ENCODE measurements at regions not wholly inside any gene's neighbourhood (a gene's known extent, or its start where the extent isn't known, plus 50 kb on each side); places are given as distances from the start of the nearest gene placed in this dataset.

DNA sequence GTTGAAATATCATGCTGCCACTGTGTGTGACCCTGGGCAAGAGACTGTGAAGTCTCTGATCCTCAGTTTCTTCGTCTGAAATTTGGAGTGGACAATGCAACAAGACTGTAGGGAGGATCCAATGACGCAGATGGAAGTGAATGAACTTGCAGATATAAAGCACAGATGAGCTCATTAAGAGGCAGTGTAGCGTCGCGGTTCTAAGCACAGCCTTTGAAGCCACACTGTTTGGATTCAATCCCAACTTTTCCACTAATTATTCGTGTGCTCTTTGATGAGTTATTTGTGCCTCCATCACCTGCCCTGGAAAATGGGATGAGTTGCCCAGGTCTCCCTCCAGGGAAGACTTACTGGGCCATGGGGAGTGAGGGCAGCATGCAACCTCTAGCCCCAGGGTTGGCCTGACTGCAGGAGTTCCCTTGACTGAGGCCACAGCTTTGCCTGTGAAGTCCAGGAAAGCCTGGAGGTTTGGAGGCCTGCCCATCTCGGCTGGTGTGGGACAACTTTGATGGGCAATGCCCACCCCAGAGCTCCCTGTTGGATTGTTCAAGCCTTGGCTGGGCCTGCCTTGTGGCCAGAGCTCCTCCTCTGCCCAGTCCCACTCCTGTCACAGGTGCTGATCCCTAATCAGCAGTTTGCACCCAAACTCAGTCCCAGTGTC is 266.0 kb upstream of the B3GAT1 start:
- Histone ChIP-seq H3K36me3 (ENCODE audit: insufficient read depth, low read length) (no peaks in the 10 kb centered on the region), H3K4me1 (ENCODE audit: low read length) (no peaks in the 10 kb centered on the region), H3K9me2 (replicated peaks; ENCODE audit: insufficient read depth, low read length) (no peaks in the 10 kb centered on the region), H3K79me2 (ENCODE audit: low read length) (no peaks in the 10 kb centered on the region), H3K9me3 (ENCODE audit: low read length) (no peaks in the 10 kb centered on the region), H3K4me3 (ENCODE audit: low read length) (no peak overlapping the region), H2AFZ (ENCODE audit: low read length) (no peak overlapping the region), H3K27me3 (ENCODE audit: low read length) (no peaks in the 10 kb centered on the region), H3K27ac (ENCODE audit: low read length) (no peak overlapping the region), H3K9ac (ENCODE audit: low read length) (no peak overlapping the region), H4K20me1 (ENCODE audit: insufficient read depth, low read depth, low read length) (no peaks in the 10 kb centered on the region), H3K4me2 (ENCODE audit: low read depth, low read length, poor library complexity, severe bottlenecking) (no peak overlapping the region)
- no peak for DNase-seq

DNA sequence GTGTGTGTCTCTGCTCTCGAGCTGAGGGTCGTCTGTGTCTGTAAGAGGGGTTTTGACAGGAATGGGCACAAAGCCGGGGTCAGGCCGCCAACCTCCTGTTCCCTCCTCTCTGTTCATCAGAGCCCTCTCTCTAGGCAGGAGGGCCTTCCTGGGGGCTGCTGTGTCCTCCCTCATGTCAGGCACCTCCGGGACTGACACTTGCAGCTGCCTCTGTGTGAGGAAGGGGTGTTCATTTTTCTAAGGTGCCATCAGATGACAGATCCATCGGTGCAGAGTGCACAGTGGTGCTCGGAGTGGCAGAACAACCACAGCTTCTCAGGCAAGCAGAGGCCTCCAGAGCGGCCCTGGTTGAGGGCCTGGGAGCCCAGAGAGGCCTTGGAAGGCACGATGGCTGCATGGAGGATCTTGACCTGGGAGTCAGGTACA is 265.4 kb upstream of the B3GAT1 start:
- no peaks in the 10 kb centered on the region for H4K20me1 ChIP-seq (ENCODE audit: insufficient read depth, low read depth, low read length)
- H3K9me3 ChIP-seq (ENCODE audit: low read length): no peaks in the 10 kb centered on the region
- H3K9me2 ChIP-seq (replicated peaks; ENCODE audit: insufficient read depth, low read length): no peaks in the 10 kb centered on the region
- H2AFZ ChIP-seq (ENCODE audit: low read length): no peak overlapping the region
- H3K27me3 ChIP-seq (ENCODE audit: low read length): no peaks in the 10 kb centered on the region
- DNase-seq: no peak
- H3K79me2 ChIP-seq (ENCODE audit: low read length): no peaks in the 10 kb centered on the region
- H3K4me2 ChIP-seq (ENCODE audit: low read depth, low read length, poor library complexity, severe bottlenecking): no peak overlapping the region
- H3K4me1 ChIP-seq (ENCODE audit: low read length): no peaks in the 10 kb centered on the region
- no peak overlapping the region for H3K9ac ChIP-seq (ENCODE audit: low read length)
- no peak overlapping the region for H3K27ac ChIP-seq (ENCODE audit: low read length)
- no peak overlapping the region for H3K4me3 ChIP-seq (ENCODE audit: low read length)
- H3K36me3 ChIP-seq (ENCODE audit: insufficient read depth, low read length): no peaks in the 10 kb centered on the region

DNA sequence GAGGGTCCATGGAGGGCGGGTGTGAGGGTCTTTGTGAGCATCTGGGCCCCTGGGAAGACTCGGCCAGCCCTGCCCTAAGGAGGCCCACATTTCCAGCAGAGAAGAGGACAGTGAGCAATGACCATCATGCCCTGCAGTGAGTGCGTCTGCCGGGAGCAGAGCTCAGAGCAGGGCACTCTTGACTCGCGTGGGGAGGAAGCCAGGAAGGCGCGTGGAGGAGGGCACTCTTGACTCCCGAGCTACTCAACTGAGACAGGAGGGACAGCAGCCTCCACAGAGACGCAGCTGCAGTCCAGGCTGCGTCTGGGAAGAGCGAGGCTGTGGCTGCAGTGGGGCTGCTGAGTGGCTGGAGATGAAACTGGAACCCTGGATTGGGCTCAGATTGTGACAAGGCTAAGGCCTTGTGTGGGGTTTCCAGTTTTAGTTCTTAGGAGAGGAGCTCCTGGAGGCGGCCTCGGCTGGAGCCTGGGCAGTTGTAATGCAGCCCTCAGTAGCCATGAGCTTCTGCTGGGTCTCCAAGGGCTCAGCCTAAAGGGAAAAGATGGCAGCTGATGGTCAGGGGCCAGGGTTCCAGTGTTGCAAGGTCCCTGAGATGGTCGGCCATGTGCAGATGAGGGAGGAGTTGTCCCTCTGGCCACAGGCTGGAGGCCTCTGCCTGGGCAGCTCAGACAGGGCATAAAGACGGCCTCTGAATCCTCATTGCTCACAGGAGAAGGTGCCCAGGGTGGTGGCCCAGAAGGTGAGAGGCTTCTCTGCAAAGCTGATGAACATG is 264.7 kb upstream of the B3GAT1 start:
- H3K9me3 ChIP-seq (ENCODE audit: low read length): no peaks in the 10 kb centered on the region
- no peak overlapping the region for H2AFZ ChIP-seq (ENCODE audit: low read length)
- no peaks in the 10 kb centered on the region for H3K79me2 ChIP-seq (ENCODE audit: low read length)
- no peak overlapping the region for H3K27ac ChIP-seq (ENCODE audit: low read length)
- H3K4me1 ChIP-seq (ENCODE audit: low read length): no peaks in the 10 kb centered on the region
- H3K4me2 ChIP-seq (ENCODE audit: low read depth, low read length, poor library complexity, severe bottlenecking): no peak overlapping the region
- H3K27me3 ChIP-seq (ENCODE audit: low read length): no peaks in the 10 kb centered on the region
- no peaks in the 10 kb centered on the region for H3K9me2 ChIP-seq (replicated peaks; ENCODE audit: insufficient read depth, low read length)
- H4K20me1 ChIP-seq (ENCODE audit: insufficient read depth, low read depth, low read length): no peaks in the 10 kb centered on the region
- H3K36me3 ChIP-seq (ENCODE audit: insufficient read depth, low read length): no peaks in the 10 kb centered on the region
- no peak overlapping the region for H3K9ac ChIP-seq (ENCODE audit: low read length)
- no peak for DNase-seq
- no peak overlapping the region for H3K4me3 ChIP-seq (ENCODE audit: low read length)

DNA sequence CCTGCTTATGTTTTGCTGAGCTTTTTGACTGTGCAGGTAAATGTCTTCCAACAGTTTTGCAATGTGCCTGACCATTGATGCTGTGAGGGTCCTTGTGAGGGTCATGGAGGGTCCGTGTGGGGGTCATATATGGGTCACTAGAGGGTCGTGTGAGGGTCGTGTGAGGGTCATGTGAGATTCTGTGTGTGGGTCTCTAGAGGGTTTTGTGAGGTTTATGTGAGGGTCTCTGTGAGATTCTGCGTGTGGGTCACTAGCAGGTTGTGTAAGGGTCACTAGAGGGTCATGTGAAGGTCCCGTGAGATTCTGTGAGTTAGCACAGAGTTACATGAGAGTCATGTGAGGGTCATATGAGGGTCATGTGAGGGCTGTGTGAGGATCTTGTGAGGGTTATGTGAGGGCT is 263.9 kb upstream of the B3GAT1 start:
- Histone ChIP-seq H3K27me3 (ENCODE audit: low read length) (no peaks in the 10 kb centered on the region), H3K4me1 (ENCODE audit: low read length) (no peaks in the 10 kb centered on the region), H3K9me3 (ENCODE audit: low read length) (no peaks in the 10 kb centered on the region), H3K9me2 (replicated peaks; ENCODE audit: insufficient read depth, low read length) (no peaks in the 10 kb centered on the region), H3K9ac (ENCODE audit: low read length) (no peak overlapping the region), H3K79me2 (ENCODE audit: low read length) (no peaks in the 10 kb centered on the region), H3K27ac (ENCODE audit: low read length) (no peak overlapping the region), H2AFZ (ENCODE audit: low read length) (no peak overlapping the region), H4K20me1 (ENCODE audit: insufficient read depth, low read depth, low read length) (no peaks in the 10 kb centered on the region), H3K36me3 (ENCODE audit: insufficient read depth, low read length) (no peaks in the 10 kb centered on the region), H3K4me3 (ENCODE audit: low read length) (no peak overlapping the region), H3K4me2 (ENCODE audit: low read depth, low read length, poor library complexity, severe bottlenecking) (no peak overlapping the region)
- no peak for DNase-seq

DNA sequence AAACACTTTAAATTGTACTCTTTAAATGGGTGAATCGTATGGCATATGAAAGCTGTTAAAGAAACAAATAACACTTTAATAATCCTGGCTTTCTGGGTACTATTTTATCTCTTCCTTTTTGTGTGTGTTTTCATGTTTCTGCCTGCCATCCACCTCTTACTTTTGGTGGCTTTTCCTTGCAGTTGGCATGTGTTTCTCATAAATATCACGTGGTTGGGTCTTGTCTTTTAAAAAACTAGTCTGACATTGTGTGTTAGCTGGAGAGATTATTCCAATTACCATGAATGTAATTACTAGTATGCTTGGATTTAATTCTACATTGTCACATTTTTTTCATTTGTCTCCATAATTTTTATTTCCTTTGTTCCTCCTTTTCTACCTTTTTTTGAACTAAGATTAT is 262.9 kb upstream of the B3GAT1 start:
- Histone ChIP-seq H3K4me3 (ENCODE audit: low read length) (no peak overlapping the region), H3K9me3 (ENCODE audit: low read length) (no peaks in the 10 kb centered on the region)

DNA sequence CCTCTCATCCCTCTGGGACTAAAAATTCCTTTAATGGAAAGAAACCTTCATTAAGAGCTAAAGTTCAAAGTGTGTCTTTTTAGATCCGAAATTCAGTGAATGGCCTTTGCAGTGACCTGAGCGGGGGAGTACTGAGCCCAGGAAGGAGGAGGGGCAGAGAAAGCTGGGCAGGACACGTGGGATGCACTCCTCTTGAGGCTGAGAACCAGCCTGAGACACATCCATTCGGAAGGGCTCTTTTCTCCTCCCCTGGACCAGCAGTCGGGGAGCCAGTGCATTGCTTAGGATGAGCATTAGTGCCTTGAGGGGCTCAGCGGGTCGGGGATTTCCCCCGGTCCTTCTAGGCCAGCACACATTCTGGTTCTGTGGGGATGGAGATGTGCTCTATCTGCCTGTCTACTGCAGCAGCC is 258.9 kb upstream of the B3GAT1 start:
- Histone ChIP-seq H3K27me3 (ENCODE audit: low read length) (no peaks in the 10 kb centered on the region), H3K79me2 (ENCODE audit: low read length) (no peaks in the 10 kb centered on the region), H3K4me1 (ENCODE audit: low read length) (no peaks in the 10 kb centered on the region), H3K9ac (ENCODE audit: low read length) (no peak overlapping the region), H3K36me3 (ENCODE audit: insufficient read depth, low read length) (no peaks in the 10 kb centered on the region), H3K27ac (ENCODE audit: low read length) (no peak overlapping the region), H3K4me3 (ENCODE audit: low read length) (no peak overlapping the region), H3K4me2 (ENCODE audit: low read depth, low read length, poor library complexity, severe bottlenecking) (no peak overlapping the region), H3K9me2 (replicated peaks; ENCODE audit: insufficient read depth, low read length) (no peaks in the 10 kb centered on the region), H4K20me1 (ENCODE audit: insufficient read depth, low read depth, low read length) (no peaks in the 10 kb centered on the region), H3K9me3 (ENCODE audit: low read length) (no peaks in the 10 kb centered on the region), H2AFZ (ENCODE audit: low read length) (no peak overlapping the region)
- DNase-seq: no peak

More for the DNA sequence above, 262.9 kb upstream of the B3GAT1 start:
- H4K20me1 ChIP-seq (ENCODE audit: insufficient read depth, low read depth, low read length): no peaks in the 10 kb centered on the region
- no peak overlapping the region for H3K27ac ChIP-seq (ENCODE audit: low read length)
- no peaks in the 10 kb centered on the region for H3K9me2 ChIP-seq (replicated peaks; ENCODE audit: insufficient read depth, low read length)
- no peaks in the 10 kb centered on the region for H3K27me3 ChIP-seq (ENCODE audit: low read length)
- H3K4me2 ChIP-seq (ENCODE audit: low read depth, low read length, poor library complexity, severe bottlenecking): no peak overlapping the region
- H3K36me3 ChIP-seq (ENCODE audit: insufficient read depth, low read length): no peaks in the 10 kb centered on the region
- no peak overlapping the region for H3K9ac ChIP-seq (ENCODE audit: low read length)
- no peaks in the 10 kb centered on the region for H3K4me1 ChIP-seq (ENCODE audit: low read length)
- no peak overlapping the region for H2AFZ ChIP-seq (ENCODE audit: low read length)
- H3K79me2 ChIP-seq (ENCODE audit: low read length): no peaks in the 10 kb centered on the region
- DNase-seq: no peak

DNA sequence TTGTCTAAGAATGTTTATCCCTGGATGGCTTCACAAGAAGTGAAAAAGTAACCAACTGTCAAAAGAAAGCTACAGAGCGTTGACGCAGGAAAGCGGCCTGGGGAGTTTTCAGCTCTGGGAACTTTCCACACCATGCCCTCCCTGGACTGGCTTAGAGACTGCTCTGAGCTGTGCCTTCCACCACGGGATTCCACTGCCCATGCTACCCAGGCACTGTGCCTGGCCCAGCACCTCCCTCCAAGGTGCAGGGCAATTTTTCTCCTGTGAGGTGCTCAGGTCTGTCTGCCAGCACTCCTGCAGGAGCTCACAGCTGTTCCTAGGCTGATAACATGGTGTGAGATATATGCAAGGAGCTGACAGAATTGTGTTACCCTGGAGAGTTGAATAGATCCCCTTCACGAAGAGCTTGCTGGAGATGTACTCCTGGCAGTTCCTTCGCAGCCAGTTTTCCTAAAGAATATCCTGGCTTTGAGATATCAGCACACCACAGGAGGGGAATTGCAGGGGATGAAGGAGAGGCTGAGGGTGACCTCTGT is 258.3 kb upstream of the B3GAT1 start:
- Histone ChIP-seq H3K4me1 (ENCODE audit: low read length) (no peaks in the 10 kb centered on the region), H4K20me1 (ENCODE audit: insufficient read depth, low read depth, low read length) (no peaks in the 10 kb centered on the region), H3K9me3 (ENCODE audit: low read length) (no peaks in the 10 kb centered on the region), H3K27ac (ENCODE audit: low read length) (no peak overlapping the region), H3K9ac (ENCODE audit: low read length) (no peak overlapping the region), H3K36me3 (ENCODE audit: insufficient read depth, low read length) (no peaks in the 10 kb centered on the region), H3K27me3 (ENCODE audit: low read length) (no peaks in the 10 kb centered on the region), H3K9me2 (replicated peaks; ENCODE audit: insufficient read depth, low read length) (no peaks in the 10 kb centered on the region), H3K4me2 (ENCODE audit: low read depth, low read length, poor library complexity, severe bottlenecking) (no peak overlapping the region), H3K79me2 (ENCODE audit: low read length) (no peaks in the 10 kb centered on the region), H2AFZ (ENCODE audit: low read length) (no peak overlapping the region), H3K4me3 (ENCODE audit: low read length) (no peak overlapping the region)
- no peak for DNase-seq

DNA sequence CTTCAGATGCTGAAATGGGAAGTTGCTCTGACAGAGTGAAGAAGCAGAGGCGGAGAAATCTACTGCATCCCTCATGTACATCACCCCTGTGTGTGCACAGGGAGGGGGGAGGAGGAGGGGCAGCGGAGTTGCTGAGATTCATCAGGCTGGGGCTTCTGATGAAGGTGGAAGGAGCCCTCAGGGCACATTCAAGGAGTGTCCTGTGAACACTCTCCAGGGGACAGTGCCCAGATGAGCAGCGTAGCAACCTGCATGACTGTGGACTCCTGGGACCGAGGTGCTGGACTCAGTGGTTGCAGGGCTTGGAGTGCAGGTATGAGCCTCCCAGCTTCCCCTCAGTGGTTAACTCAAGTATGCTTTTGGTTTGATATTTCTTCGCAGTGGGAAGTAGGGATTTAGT is 257.8 kb upstream of the B3GAT1 start:
- Histone ChIP-seq H3K79me2 (ENCODE audit: low read length) (no peaks in the 10 kb centered on the region), H3K4me1 (ENCODE audit: low read length) (no peaks in the 10 kb centered on the region), H3K9ac (ENCODE audit: low read length) (no peak overlapping the region), H3K4me2 (ENCODE audit: low read depth, low read length, poor library complexity, severe bottlenecking) (no peak overlapping the region), H3K27ac (ENCODE audit: low read length) (no peak overlapping the region), H3K9me3 (ENCODE audit: low read length) (no peaks in the 10 kb centered on the region), H3K9me2 (replicated peaks; ENCODE audit: insufficient read depth, low read length) (no peaks in the 10 kb centered on the region), H3K27me3 (ENCODE audit: low read length) (no peaks in the 10 kb centered on the region), H2AFZ (ENCODE audit: low read length) (no peak overlapping the region), H3K4me3 (ENCODE audit: low read length) (no peak overlapping the region), H3K36me3 (ENCODE audit: insufficient read depth, low read length) (no peaks in the 10 kb centered on the region), H4K20me1 (ENCODE audit: insufficient read depth, low read depth, low read length) (no peaks in the 10 kb centered on the region)
- no peak for DNase-seq

Measured in Karpas-422 (cell line).